RWPE1 (cell line): ENCODE measurements at regions not wholly inside any gene's neighbourhood (a gene's known extent, or its start where the extent isn't known, plus 50 kb on each side); places are given as distances from the start of the nearest gene placed in this dataset.

Experiments
- CTCF ChIA-PET: fragments of 350-600 bp; sonication (Branson Sonifier 250); formaldehyde crosslinking; extraction: SDS; loops from one replicate; lab custom pipeline; 2021; lab: Yijun Ruan, JAX
- POLR2A ChIA-PET: fragments of 400-600 bp; formaldehyde crosslinking; extraction: SDS; loops from one replicate; lab custom pipeline; 2020; ENCODE audit warnings: antibody characterized with exemption; ENCODE audit not compliant: low non-redundant PET; lab: Yijun Ruan, JAX
- DNase-seq: peaks from one replicate; pipeline ENCODE4 v3.0.0; 2012; ENCODE audit warnings: low spot score
- H3K27ac ChIP-seq: fragments of 450-650 bp; 2 replicates; pipeline ENCODE4 v1.5.1; 2017
- CTCF ChIP-seq: fragments of 450-650 bp; conservative IDR thresholded peaks from 2 replicates; pipeline ENCODE4 v1.5.1; 2017; ENCODE audit warnings: low read depth, mild to moderate bottlenecking

- DNase-seq, result no peak
- no peak overlapping the region for H3K27ac ChIP-seq
- CTCF ChIA-PET, result interaction anchor here (0.6 to 1.6 kb wide), 5 partner anchors 33 to 127 kb away, joined by 3 to 7 read pairs (median 4); no protein-coding TSS in a partner anchor
- POLR2A ChIA-PET, result no interaction called here
- no peak for TF ChIP-seq CTCF
Observed at GRCh38 chr6:56758120-56758519, 115.4 kb upstream of the DST start.

GRCh38 chr6:56757588-56757984, 114.9 kb upstream of the DST start:
- no peak for TF ChIP-seq CTCF

GRCh38 chr6:56756791-56757587, 114.3 kb upstream of the DST start:
- no peak for TF ChIP-seq CTCF
- DNase-seq, result no peak
- H3K27ac ChIP-seq, result no peak overlapping the region
- CTCF ChIA-PET, result interaction anchor here (0.6 to 1.6 kb wide), 4 partner anchors 47 to 96 kb away, joined by 3 to 7 read pairs (median 5); no protein-coding TSS in a partner anchor
- POLR2A ChIA-PET, result no interaction called here

More at GRCh38 chr6:56757588-56757984, 114.9 kb upstream of the DST start:
- H3K27ac ChIP-seq, result no peak overlapping the region
- ChIA-PET CTCF (interaction anchor here (0.6 to 1.6 kb wide), 7 partner anchors 32 to 126 kb away, joined by 3 to 7 read pairs (median 4); no protein-coding TSS in a partner anchor), POLR2A (no interaction called here)
- no peak for DNase-seq

- ChIA-PET POLR2A (no interaction called here), CTCF (interaction anchor here (1.6 kb wide), 1 partner anchor 46 kb away, joined by 7 read pairs; no protein-coding TSS in a partner anchor)
- TF ChIP-seq CTCF, result no peak
- H3K27ac ChIP-seq, result no peak overlapping the region
- no peak for DNase-seq
Observed at GRCh38 chr6:56756219-56756789, 113.6 kb upstream of the DST start.

- H3K27ac ChIP-seq, result no peak overlapping the region
- no peak for TF ChIP-seq CTCF
- ChIA-PET POLR2A (no interaction called here), CTCF (no interaction called here)
- no peak for DNase-seq
Observed at GRCh38 chr6:56755040-56755439, 112.4 kb upstream of the DST start.

- CTCF ChIA-PET, result interaction anchor here (0.7 kb wide), 1 partner anchor 9 kb away, joined by 4 read pairs; no protein-coding TSS in a partner anchor
Observed at GRCh38 chr6:56753811-56754210, 111.1 kb upstream of the DST start.

More at GRCh38 chr6:56753811-56754210, 111.1 kb upstream of the DST start:
- TF ChIP-seq CTCF, result no peak
- POLR2A ChIA-PET, result no interaction called here
- no peak overlapping the region for H3K27ac ChIP-seq
- no peak for DNase-seq
